ENCODE measurements at regions not wholly inside any gene's neighbourhood (a gene's known extent, or its start where the extent isn't known, plus 50 kb on each side); places are given as distances from the start of the nearest gene placed in this dataset.

- no peaks in the 10 kb centered on the region for H3K4me1 Mint-ChIP-seq (ENCODE audit: unreplicated experiment)
- no peak overlapping the region for H3K27ac Mint-ChIP-seq
- TF ChIP-seq CTCF (conservative IDR thresholded peaks at IDR 0.05) = no peak
- no peak overlapping the region for H3K4me3 Mint-ChIP-seq
- no peaks in the 10 kb centered on the region for H3K9me3 Mint-ChIP-seq
- DNase-seq (ENCODE audit: extremely low spot score, unreplicated experiment) = no peak
- H3K27me3 Mint-ChIP-seq = no peaks in the 10 kb centered on the region
- no peaks in the 10 kb centered on the region for H3K36me3 Mint-ChIP-seq
Measured at GRCh38 chr3:80470433-80470832, 702.6 kb upstream of the ROBO1 start.

- no peak overlapping the region for H3K27ac Mint-ChIP-seq
- H3K36me3 Mint-ChIP-seq = no peaks in the 10 kb centered on the region
- no peak overlapping the region for H3K4me3 Mint-ChIP-seq
- no peaks in the 10 kb centered on the region for H3K27me3 Mint-ChIP-seq
- DNase-seq (ENCODE audit: extremely low spot score, unreplicated experiment) = no peak
- H3K9me3 Mint-ChIP-seq = no peaks in the 10 kb centered on the region
- TF ChIP-seq CTCF (conservative IDR thresholded peaks at IDR 0.05) = no peak
- H3K4me1 Mint-ChIP-seq (ENCODE audit: unreplicated experiment) = no peaks in the 10 kb centered on the region
Measured at GRCh38 chr3:80465746-80466145, 697.9 kb upstream of the ROBO1 start.

- no peak for TF ChIP-seq CTCF (conservative IDR thresholded peaks at IDR 0.05)
- no peaks in the 10 kb centered on the region for H3K27me3 Mint-ChIP-seq
- H3K4me3 Mint-ChIP-seq = no peak overlapping the region
- H3K36me3 Mint-ChIP-seq = no peaks in the 10 kb centered on the region
- no peaks in the 10 kb centered on the region for H3K4me1 Mint-ChIP-seq (ENCODE audit: unreplicated experiment)
- H3K27ac Mint-ChIP-seq = no peak overlapping the region
- DNase-seq (ENCODE audit: extremely low spot score, unreplicated experiment) = no peak
- H3K9me3 Mint-ChIP-seq = no peaks in the 10 kb centered on the region
Measured at GRCh38 chr3:80451393-80451792, 683.6 kb upstream of the ROBO1 start.

GRCh38 chr3:80445641-80446040, 677.8 kb upstream of the ROBO1 start:
- DNase-seq (ENCODE audit: extremely low spot score, unreplicated experiment) = no peak
- Mint-ChIP-seq H3K4me3 (no peak overlapping the region), H3K27me3 (no peaks in the 10 kb centered on the region), H3K9me3 (no peaks in the 10 kb centered on the region), H3K36me3 (no peaks in the 10 kb centered on the region), H3K4me1 (ENCODE audit: unreplicated experiment) (no peaks in the 10 kb centered on the region), H3K27ac (no peak overlapping the region)
- TF ChIP-seq CTCF (conservative IDR thresholded peaks at IDR 0.05) = no peak

- no peaks in the 10 kb centered on the region for H3K4me1 Mint-ChIP-seq (ENCODE audit: unreplicated experiment)
- no peak overlapping the region for H3K4me3 Mint-ChIP-seq
- no peak overlapping the region for H3K27ac Mint-ChIP-seq
- no peak for DNase-seq (ENCODE audit: extremely low spot score, unreplicated experiment)
- H3K36me3 Mint-ChIP-seq = no peaks in the 10 kb centered on the region
- H3K9me3 Mint-ChIP-seq = no peaks in the 10 kb centered on the region
- TF ChIP-seq CTCF (conservative IDR thresholded peaks at IDR 0.05) = no peak
- no peaks in the 10 kb centered on the region for H3K27me3 Mint-ChIP-seq
Measured at GRCh38 chr3:80445053-80445452, 677.3 kb upstream of the ROBO1 start.

- H3K4me1 Mint-ChIP-seq (ENCODE audit: unreplicated experiment) = no peaks in the 10 kb centered on the region
- TF ChIP-seq CTCF (conservative IDR thresholded peaks at IDR 0.05) = no peak
- H3K36me3 Mint-ChIP-seq = no peaks in the 10 kb centered on the region
- H3K4me3 Mint-ChIP-seq = no peak overlapping the region
- no peaks in the 10 kb centered on the region for H3K27me3 Mint-ChIP-seq
- DNase-seq (ENCODE audit: extremely low spot score, unreplicated experiment) = no peak
- H3K9me3 Mint-ChIP-seq = no peaks in the 10 kb centered on the region
- no peak overlapping the region for H3K27ac Mint-ChIP-seq
Measured at GRCh38 chr3:80439490-80439889, 671.7 kb upstream of the ROBO1 start.
